NCI-H1105 treated with DMSO at 0.1 percent for 48 hours (cell line): ENCODE measurements at regions not wholly inside any gene's neighbourhood (a gene's known extent, or its start where the extent isn't known, plus 50 kb on each side); places are given as distances from the start of the nearest gene placed in this dataset.
"Not testable (repeated sequence)": the region's sequence is repeated elsewhere in the genome, so short reads cannot be mapped to it uniquely, and the experiment has no call there.

ENCODE experiments used
- DNase-seq: peaks from one replicate; lab custom pipeline; 2025; lab: John Stamatoyannopoulos, UW

DNA sequence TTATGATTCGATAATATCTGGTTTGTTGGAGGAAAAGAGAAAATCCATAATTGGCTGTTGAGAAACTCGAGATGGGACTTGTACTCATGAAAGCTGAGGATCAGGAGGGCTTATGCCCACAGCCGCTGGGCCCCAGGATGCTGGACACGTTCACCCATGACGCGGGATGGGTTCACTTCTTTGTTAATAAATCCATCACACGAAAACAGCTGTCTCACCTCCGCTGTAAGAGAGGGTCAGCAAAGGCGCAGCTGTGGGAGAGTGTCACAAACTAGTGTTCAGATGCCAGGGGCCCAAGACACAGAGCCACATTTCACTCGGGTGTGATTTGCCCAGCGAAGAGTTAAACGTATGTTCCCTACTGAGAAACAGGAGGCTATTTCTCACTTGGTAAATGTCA is 315.1 kb downstream of the THBS2 start:
- DNase-seq: no peak

GRCh38 chr6:168937054-168937453 is 316.6 kb downstream of the THBS2 start:
- no peak for DNase-seq

DNA sequence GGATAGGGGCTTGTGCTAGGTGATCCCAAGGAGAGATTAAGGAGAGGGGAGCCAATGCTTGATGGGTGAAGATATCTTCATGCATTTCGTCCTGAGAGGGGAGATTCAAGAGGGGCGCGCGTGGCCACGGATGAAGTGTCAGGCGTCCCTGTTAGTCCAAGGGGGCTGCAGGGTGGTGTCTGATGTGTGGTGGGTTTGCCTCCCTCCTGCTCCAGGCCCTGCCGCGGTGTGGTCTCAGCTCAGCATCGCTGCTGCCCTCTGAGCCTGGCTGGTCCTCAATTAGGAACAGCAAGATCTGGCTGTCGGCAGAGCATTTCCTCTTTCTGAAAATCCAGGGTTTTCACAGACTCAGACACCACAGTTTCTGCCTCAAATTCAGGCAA is 318.0 kb downstream of the THBS2 start:
- DNase-seq: no peak

- no peak for DNase-seq
These were observed 318.7 kb downstream of the THBS2 start for GRCh38 chr6:168934660-168935627.

GRCh38 chr6:168932171-168932570 is 321.5 kb downstream of the THBS2 start:
- DNase-seq: not testable (repeated sequence)

DNA sequence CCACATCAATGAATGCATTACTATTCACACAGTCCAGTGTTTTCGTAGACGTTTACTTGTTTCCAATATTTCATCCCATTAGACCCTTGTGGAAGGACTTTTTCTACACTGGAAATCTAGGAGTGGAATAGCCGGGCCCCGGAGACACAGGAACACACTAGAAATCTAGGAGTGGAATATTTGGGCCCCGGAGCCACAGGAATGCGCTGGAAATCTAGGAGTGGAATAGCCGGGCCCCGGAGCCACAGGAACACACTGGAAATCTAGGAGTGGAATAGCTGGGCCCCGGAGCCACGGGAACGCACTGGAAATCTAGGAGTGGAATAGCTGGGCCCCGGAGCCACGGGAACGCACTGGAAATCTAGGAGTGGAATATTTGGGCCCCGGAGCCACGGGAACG is 322.6 kb downstream of the THBS2 start:
- DNase-seq: not testable (repeated sequence)

DNA sequence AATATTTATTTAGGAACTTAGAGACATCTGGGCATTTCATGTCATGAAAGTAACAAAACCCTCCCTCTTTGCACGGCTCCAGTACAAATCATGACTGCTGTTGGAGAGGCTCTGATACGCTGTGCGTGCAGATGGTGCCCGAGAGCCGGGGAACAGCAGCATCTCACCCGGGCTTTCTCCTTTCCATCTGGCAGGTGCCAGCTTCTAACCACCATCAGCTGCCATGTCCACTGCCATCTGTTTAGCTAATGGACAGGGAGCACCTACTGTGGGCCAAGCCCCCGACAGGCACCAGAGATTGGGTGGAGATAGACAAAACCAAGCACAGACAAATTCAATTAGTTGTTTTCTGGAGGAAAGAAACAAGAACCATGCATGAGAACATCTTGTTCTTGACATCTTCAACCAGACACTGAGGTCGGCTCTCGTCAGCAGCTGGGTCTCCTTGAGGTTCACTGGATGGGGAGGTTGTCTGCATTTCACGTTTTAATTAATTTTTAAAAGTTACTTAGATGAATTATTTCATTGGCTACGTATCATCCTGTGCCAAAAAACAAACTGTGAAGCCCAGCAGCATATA is 323.7 kb downstream of the THBS2 start:
- no peak for DNase-seq

DNA sequence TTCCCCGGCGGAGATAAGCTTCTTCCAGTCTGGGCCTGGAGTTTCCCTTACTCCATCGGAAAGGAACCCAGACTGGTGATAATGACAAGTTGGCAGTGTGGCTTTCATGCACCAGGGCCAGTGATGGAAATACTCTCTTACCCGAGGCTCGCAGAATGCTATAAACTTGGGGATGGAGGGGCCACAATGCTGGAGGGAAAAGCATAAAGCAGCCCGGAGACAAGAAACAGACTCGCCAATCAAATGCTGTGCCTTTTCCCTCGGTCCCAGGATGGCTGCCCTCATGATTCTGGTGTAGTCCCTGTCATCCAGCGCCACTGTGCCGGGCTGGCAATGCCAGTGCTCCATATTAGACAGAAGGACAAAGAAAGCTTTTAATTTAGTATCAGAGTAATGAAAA is 325.6 kb downstream of the THBS2 start:
- DNase-seq: no peak

- no peak for DNase-seq
These were observed 326.6 kb downstream of the THBS2 start for GRCh38 chr6:168927026-168927425.

DNA sequence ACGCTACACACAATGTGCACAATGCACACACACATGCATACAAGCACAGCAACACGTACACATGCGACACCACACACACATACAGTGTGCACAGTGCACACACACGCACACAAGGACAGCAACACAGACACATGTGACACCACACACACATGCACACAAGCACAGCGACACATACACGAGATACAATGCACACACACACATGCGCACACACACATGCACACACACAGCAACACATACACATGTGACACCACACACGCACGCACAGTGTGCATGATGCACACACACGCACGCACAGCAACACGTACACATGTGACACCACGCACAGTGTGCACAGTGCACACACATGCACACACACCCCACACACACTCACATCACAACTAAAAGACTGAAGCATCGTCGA is 327.3 kb downstream of the THBS2 start:
- DNase-seq: no peak

DNA sequence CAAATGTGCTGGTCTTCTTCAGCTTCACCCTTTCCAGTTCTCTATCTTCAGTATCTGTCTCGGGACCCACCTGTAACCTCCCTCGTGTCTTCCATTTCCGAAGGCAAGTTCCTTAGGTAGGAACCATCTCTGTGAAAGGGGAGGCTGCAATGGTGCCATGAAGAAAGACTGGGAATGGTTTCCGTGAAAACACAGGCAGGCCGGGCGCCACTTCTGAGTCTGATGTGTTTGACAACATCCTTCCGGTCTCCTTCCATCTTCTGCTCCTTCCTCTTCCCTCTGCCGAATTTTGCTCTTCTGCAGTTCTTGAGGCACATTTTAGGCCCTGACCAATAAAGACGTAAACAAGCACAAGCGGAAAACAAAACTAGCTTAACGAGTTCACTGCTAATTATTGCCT is 328.0 kb downstream of the THBS2 start:
- no peak for DNase-seq

DNA sequence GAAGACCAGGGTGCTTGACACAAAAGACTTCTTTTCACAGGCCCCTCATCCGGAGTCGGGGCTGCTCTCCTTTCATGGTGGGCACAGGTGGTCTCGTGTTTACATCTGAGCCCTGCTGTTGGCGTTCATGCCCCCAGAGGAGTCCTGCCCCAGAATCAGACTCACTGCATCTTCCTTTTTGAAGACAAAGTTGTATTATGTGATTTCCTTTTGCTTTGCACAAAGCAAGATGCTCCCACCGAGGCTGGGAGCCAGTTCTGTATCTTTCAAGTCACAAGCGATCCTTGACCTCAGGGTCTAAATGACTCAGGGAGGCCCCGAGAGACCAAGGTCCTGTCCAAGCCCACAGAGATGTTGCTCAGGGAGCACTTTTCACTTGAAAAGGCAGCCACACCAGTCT is 330.5 kb downstream of the THBS2 start:
- no peak for DNase-seq

DNA sequence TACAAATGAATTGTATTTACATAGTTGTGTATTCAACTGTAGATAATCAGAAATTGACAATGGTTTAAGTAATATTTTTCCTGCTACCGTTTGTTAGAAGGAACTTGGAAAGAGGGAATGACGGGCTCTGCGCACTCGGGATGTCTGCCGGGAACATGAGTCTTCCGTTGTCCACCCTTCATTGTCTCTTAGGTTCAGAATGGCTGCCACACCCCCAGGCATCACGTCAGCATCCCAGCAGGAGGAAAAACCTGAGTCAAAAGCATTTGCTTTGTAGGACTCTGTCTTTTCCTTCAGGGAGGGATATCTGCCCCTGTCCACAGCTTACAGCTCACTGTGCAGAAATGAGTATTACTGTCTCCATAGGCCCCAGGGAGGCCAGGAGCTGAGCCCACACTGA is 331.2 kb downstream of the THBS2 start:
- no peak for DNase-seq

DNA sequence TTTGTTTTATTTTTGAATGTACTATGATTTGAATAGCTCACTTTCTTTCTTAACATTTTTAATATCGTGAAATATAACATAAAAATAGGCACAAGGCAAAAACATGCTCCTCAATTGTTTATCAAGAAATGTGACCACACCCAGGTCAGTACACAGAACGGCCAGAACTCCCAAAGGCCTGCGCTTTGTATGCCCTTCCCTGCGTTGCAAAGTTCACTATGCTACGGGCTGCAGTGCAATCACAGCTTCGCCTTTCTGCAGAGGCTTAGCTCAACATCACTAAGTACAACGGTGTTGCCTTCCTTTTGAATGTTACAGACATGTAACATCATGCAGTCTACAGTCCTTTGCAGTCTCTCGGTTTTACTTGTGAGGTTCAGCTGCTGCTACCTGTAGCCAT is 333.4 kb downstream of the THBS2 start:
- DNase-seq: no peak

GRCh38 chr6:168919470-168920179 is 334.0 kb downstream of the THBS2 start:
- DNase-seq: no peak

GRCh38 chr6:168916576-168917211 is 337.0 kb downstream of the THBS2 start:
- no peak for DNase-seq

GRCh38 chr6:168915855-168916254 is 337.8 kb downstream of the THBS2 start:
- DNase-seq: no peak

- no peak for DNase-seq
These were observed 338.4 kb downstream of the THBS2 start for GRCh38 chr6:168915242-168915641.

DNA sequence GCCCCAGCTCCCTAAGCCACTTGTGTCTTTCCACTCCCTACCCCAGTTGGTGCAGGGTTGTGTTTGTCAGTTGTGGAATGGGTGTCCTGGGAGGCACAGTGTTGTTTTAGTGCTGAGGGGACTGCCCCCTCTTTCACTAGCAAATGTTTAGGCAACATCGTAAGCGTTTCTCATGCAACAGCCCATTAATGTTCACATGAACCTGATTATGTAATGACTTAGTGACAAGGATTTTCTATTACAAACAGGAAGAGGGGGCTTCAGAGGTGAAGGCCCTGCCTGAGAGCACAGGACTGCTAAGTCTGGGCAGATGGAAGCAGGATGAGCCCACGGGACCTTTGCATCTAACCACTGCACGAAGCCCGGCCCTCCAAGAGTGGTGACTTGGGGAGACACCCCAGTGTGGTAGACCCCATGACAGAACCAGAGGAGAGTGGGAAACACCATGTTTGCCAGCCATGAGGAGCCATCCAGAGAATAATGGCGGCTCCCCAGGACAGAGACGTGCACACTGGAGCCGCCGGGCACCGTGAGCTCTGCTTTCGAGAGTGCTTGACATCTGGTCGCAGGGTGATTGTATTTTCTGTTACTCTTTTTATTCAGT is 339.7 kb downstream of the THBS2 start:
- no peak for DNase-seq

- DNase-seq: peak; percentile 52
These were observed 340.3 kb downstream of the THBS2 start for GRCh38 chr6:168913231-168913865.

- DNase-seq: no peak
These were observed 344.4 kb downstream of the THBS2 start for GRCh38 chr6:168909288-168909687.

DNA sequence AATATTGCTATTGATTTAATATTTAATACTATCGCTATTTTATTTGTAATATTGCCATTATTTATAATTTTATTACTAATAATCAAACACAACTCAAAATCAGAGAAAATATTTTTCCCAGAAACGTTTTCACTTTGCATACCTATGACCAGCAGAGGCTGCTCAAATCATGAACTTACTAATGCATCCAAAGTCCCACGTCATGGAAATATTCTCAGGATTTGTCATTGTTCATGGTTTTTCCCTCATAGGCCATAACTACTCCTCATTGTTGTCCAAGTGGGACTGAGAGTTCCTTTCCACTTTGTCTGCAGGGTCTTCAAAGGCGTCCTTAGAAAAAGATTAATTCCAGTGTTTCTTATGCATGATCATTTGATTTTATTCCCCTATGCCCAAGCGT is 344.8 kb downstream of the THBS2 start:
- no peak for DNase-seq
